Esophagus muscularis mucosa (tissue), 4 donors: ENCODE measurements at regions not wholly inside any gene's neighbourhood (a gene's known extent, or its start where the extent isn't known, plus 50 kb on each side); places are given as distances from the start of the nearest gene placed in this dataset.
"Not testable (repeated sequence)": the region's sequence is repeated elsewhere in the genome, so short reads cannot be mapped to it uniquely, and the experiment has no call there.

Experiments
- DNase-seq: peaks from one replicate; pipeline ENCODE4 v3.0.0-alpha.2; 2017; ENCODE audit errors: extremely low spot score
- H3K27ac ChIP-seq, 4 donors: fragments of 200-600 bp; sonication (generic); replicated peaks in 1 of 4; 1 replicate in 3 of 4; 2 replicates in 1 of 4; pipeline ENCODE4 v1.5.1; 2016 to 2019; ENCODE audit warnings: mild to moderate bottlenecking in 1 of 4
- H3K27me3 ChIP-seq, 4 donors: fragments of 200-600 bp; sonication (generic); one replicate each; pipeline versions ENCODE4 v1.5.1 to v1.6.0; 2016 to 2019
- H3K36me3 ChIP-seq, 4 donors: fragments of 200-600 bp; sonication (generic); one replicate each; pipeline ENCODE4 v1.5.1; 2016 to 2019
- H3K4me1 ChIP-seq, 4 donors: fragments of 200-600 bp; sonication (generic); one replicate each; pipeline ENCODE4 v1.5.1; 2016 to 2019
- H3K4me3 ChIP-seq, 4 donors: fragments of 200-600 bp; sonication (generic); 1 replicate in 2 of 4; 2 replicates in 2 of 4; pipeline ENCODE4 v1.5.1; 2016 to 2019; ENCODE audit warnings: mild to moderate bottlenecking in 4 of 4, moderate library complexity in 1 of 4
- H3K9me3 ChIP-seq, 4 donors: fragments of 200-600 bp; sonication (generic); 1 replicate in 3 of 4; 2 replicates in 1 of 4; pipeline ENCODE4 v1.5.1; 2016 to 2019
- EP300 ChIP-seq: sonication (generic); formaldehyde crosslinking; IDR thresholded peaks from one replicate; pipeline ENCODE4 v1.6.1; 2017; ENCODE audit warnings: antibody characterized with exemption
- POLR2A ChIP-seq: fragments of 450-650 bp; IDR thresholded peaks from one replicate; pipeline ENCODE4 v1.6.1; 2017; ENCODE audit warnings: antibody characterized with exemption, moderate library complexity, mild to moderate bottlenecking, low read depth
- POLR2AphosphoS5 ChIP-seq, 2 donors: sonication (generic); formaldehyde crosslinking; IDR thresholded peaks; one replicate each; pipeline ENCODE4 v1.6.1; 2017; ENCODE audit warnings: antibody characterized with exemption in 2 of 2
- WGBS: methylation state at CpG from one replicate; pipeline ENCODE4 v1.1.5; 2018; 5-methylcytosine and 5-hydroxymethylcytosine counted together
- intact Hi-C: fragments of 100-400 bp; cut with DNase I; formaldehyde crosslinking; loops from one replicate; pipeline ENCODE4 v1.15.1; 2023
- TF ChIP-seq, protein P1 (sequence below), 3 experiments: fragments of 200-600 bp in 2 of 3; fragments of 450-650 bp in 1 of 3; sonication (generic) in 2 of 3; IDR thresholded peaks; one replicate each; pipeline ENCODE4 v1.5.1; 2017 to 2019; ENCODE audit warnings: antibody characterized with exemption in 3 of 3, mild to moderate bottlenecking in 2 of 3, moderate library complexity in 1 of 3

DNA sequence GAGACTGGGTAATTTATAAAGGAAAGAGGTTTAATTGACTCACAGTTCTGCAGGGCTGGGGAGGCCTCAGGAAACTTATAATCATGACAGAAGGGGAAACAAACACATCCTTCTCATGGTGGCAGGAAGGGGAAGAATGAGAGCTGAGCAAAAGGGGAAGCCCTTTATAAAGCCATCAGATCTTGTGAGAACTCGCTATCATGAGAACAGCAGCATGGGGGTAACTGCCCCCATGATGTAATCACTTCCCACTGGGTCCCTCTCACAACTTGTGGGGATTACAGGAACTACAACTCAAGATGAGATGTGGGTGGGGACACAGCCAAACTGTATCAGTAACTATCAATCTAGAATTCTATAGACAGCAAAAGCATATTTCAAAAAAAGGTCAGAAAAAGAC, 64.7 kb upstream of the ACTRT2 start:
- Histone ChIP-seq H3K9me3 (peaks cover 0 to 62% (median 45%) of the 10 kb centered on the region in 4 donors), H3K36me3 (no peaks in the 10 kb centered on the region), H3K4me1 (no peaks in the 10 kb centered on the region), H3K27me3 (peaks cover 0 to 9% (median 0%) of the 10 kb centered on the region in 4 donors), H3K4me3 (no peak overlapping the region), H3K27ac (no peak overlapping the region)
- intact Hi-C loops = no loop called here
- TF ChIP-seq POLR2A (no peak), EP300 (no peak), POLR2AphosphoS5 (IDR thresholded peaks at IDR 0.05) (no peak)
- TF ChIP-seq, protein P1, sequence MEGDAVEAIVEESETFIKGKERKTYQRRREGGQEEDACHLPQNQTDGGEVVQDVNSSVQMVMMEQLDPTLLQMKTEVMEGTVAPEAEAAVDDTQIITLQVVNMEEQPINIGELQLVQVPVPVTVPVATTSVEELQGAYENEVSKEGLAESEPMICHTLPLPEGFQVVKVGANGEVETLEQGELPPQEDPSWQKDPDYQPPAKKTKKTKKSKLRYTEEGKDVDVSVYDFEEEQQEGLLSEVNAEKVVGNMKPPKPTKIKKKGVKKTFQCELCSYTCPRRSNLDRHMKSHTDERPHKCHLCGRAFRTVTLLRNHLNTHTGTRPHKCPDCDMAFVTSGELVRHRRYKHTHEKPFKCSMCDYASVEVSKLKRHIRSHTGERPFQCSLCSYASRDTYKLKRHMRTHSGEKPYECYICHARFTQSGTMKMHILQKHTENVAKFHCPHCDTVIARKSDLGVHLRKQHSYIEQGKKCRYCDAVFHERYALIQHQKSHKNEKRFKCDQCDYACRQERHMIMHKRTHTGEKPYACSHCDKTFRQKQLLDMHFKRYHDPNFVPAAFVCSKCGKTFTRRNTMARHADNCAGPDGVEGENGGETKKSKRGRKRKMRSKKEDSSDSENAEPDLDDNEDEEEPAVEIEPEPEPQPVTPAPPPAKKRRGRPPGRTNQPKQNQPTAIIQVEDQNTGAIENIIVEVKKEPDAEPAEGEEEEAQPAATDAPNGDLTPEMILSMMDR (IDR thresholded peaks at IDR 0.05) = no peak
- DNase-seq = no peak
- WGBS = 65% methylated on average over 1 of the region's 1 CpG

DNA sequence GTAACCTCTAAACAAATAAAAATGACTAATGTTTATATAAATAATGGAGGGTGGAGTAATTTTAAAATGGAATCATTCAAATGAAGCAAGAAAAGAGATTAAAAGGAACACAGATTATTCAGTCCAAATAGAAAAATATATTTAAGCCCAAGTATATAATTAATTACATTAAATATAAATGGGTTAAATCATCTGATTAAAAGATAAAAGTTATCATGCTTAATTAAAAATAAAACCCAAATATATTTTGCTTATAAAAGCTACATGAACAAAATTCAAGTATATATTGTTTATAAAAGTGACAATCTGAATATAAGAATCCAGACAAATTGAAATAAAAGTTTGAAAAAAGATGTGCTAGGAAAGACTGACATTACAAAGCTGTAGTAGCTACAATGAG, 63.9 kb upstream of the ACTRT2 start:
- intact Hi-C loops = no loop called here
- H3K4me3 ChIP-seq = no peak overlapping the region
- H3K27ac ChIP-seq = no peak overlapping the region
- H3K4me1 ChIP-seq = no peaks in the 10 kb centered on the region
- DNase-seq = no peak
- H3K27me3 ChIP-seq = peaks cover 0 to 9% (median 0%) of the 10 kb centered on the region in 4 donors
- H3K36me3 ChIP-seq = no peaks in the 10 kb centered on the region
- peaks cover 0 to 62% (median 45%) of the 10 kb centered on the region in 4 donors for H3K9me3 ChIP-seq
- TF ChIP-seq, protein P1 (IDR thresholded peaks at IDR 0.05) = no peak
- TF ChIP-seq POLR2A = no peak
- no peak for TF ChIP-seq POLR2AphosphoS5 (IDR thresholded peaks at IDR 0.05)
- TF ChIP-seq EP300 = no peak

DNA sequence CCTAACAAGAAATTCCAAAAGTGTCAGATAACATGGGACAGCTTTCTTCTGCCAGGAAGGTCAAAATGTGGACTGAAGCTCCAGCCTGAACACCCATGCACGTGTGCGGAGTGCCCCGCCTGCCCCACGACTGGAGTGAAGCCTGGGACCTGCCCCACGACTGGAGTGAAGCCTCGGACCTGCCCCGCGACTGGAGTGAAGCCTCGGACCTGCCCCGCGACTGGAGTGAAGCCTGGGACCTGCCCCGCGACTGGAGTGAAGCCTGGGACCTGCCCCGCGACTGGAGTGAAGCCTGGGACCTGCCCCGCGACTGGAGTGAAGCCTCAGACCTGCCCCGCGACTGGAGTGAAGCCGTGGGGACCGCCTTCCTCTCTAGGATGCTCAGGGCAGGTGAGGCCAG, 61.4 kb upstream of the ACTRT2 start:
- H3K4me3 ChIP-seq, H3K27ac ChIP-seq, H3K36me3 ChIP-seq, intact Hi-C loops, H3K4me1 ChIP-seq, DNase-seq: not testable (repeated sequence)
- Histone ChIP-seq H3K9me3 (peaks cover 0 to 37% (median 32%) of the 10 kb centered on the region in 4 donors), H3K27me3 (peaks cover 0 to 22% (median 0%) of the 10 kb centered on the region in 4 donors)
- WGBS = 75% methylated on average over 4 of the region's 21 CpGs

GRCh38 chr1:2961081-2961480, 60.2 kb upstream of the ACTRT2 start:
- no peak for DNase-seq
- H3K27ac ChIP-seq = no peak overlapping the region
- intact Hi-C loops = no loop called here
- peaks cover 0 to 31% (median 26%) of the 10 kb centered on the region in 4 donors for H3K9me3 ChIP-seq
- peaks cover 0 to 29% (median 0%) of the 10 kb centered on the region in 4 donors for H3K27me3 ChIP-seq
- no peak overlapping the region for H3K4me3 ChIP-seq
- 85% methylated on average over 4 of the region's 7 CpGs for WGBS
- no peaks in the 10 kb centered on the region for H3K4me1 ChIP-seq
- H3K36me3 ChIP-seq = no peaks in the 10 kb centered on the region
- no peak for TF ChIP-seq EP300
- TF ChIP-seq POLR2AphosphoS5 (IDR thresholded peaks at IDR 0.05) = no peak
- TF ChIP-seq, protein P1 (IDR thresholded peaks at IDR 0.05) = no peak
- no peak for TF ChIP-seq POLR2A

- H3K27ac ChIP-seq = no peak overlapping the region
- 93% methylated on average over 14 of the region's 14 CpGs for WGBS
- H3K4me3 ChIP-seq = no peak overlapping the region
- no peaks in the 10 kb centered on the region for H3K36me3 ChIP-seq
- H3K27me3 ChIP-seq = peaks cover 0 to 35% (median 0%) of the 10 kb centered on the region in 4 donors
- DNase-seq = no peak
- peaks cover 0 to 26% (median 23%) of the 10 kb centered on the region in 4 donors for H3K9me3 ChIP-seq
- peaks cover 0 to 1% (median 0%) of the 10 kb centered on the region in 4 donors for H3K4me1 ChIP-seq
- intact Hi-C loops = no loop called here
- TF ChIP-seq POLR2AphosphoS5 (IDR thresholded peaks at IDR 0.05) (no peak), EP300 (no peak), POLR2A (no peak)
- TF ChIP-seq, protein P1 (IDR thresholded peaks at IDR 0.05) = no peak
Measured at GRCh38 chr1:2961661-2962060, 59.6 kb upstream of the ACTRT2 start.
